ENCODE measurements at regions not wholly inside any gene's neighbourhood (a gene's known extent, or its start where the extent isn't known, plus 50 kb on each side); places are given as distances from the start of the nearest gene placed in this dataset.

DNA sequence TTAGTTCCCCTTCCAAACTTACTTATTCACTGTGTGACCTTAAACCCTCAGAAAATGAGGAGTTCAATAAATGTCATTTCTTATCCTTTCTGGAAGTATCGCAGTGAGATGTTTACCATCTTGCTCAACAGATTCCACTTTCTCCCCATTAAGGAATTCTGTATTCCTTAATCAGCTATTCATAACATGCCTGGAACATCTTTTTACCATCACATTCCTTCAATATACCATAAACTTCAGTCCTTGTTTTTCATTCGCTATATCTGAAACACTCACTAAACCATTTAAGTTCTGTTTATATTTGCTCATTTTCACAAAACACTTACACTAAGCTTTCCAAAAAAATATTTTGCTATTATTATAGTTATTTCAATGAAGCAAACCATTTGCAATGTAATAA is 1158.6 kb downstream of the CDH12 start:
- DNase-seq = no peak

GRCh38 chr5:21693591-21693990 is 1159.6 kb downstream of the CDH12 start:
- no peak for DNase-seq

GRCh38 chr5:21689587-21689986 is 1163.6 kb downstream of the CDH12 start:
- DNase-seq = no peak

DNA sequence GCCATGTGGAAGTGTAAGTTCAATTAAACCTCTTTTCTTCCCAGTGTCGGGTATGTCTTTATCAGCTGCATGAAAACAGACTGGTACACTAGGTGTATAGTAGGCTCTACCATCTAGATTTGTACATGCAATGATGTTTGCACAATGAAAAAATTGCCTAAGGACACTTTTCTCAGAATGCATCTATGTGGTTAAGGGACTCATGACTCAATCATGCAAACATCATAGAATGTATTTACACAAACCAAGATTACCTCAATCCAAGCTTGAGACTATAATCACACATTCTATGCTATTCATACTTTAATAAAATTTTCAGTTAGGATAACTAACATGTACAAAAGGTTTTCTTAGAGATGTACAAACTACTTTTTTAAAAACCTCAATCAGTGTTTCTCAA is 1164.5 kb downstream of the CDH12 start:
- DNase-seq = no peak

GRCh38 chr5:21687621-21688020 is 1165.5 kb downstream of the CDH12 start:
- no peak for DNase-seq

GRCh38 chr5:21686706-21687105 is 1166.4 kb downstream of the CDH12 start:
- no peak for DNase-seq

GRCh38 chr5:21685522-21685921 is 1167.6 kb downstream of the CDH12 start:
- no peak for DNase-seq

DNA sequence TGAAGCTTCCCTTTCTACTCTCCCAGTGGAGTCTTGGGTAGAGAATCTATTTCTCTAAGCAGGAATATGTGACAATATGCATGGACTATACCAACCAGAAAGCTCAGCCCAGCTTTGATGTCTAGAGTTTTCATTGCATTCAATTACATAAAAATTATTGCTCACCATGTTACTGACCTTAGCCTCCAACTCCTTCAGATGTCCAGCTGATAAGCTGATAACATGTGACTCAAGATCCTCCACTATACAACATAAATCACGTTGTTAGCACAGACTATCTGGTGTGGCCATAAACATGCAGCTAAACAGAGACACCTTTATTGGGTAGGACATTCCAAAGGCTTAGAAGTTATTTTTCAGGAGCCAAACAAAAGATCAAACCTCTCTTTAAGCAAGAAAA is 1168.2 kb downstream of the CDH12 start:
- DNase-seq = no peak

DNA sequence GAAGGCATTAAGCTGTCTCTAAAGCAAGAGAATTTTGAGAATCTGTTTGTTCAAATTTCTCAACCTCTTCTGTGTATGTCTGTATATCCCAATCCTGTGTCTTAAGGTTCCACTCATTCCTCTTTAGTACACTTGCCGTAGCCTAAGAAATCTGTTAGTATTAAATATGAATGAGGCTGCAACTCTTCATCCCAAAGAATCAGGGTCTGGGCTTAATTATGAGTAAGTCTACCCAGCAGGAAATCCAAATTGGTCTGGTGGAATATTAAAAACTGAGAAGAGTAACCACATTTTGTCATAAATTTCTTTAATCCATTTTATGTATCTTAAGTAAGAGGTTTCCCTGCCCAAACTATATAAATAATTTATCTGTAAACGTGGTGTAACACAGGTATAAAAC is 1171.2 kb downstream of the CDH12 start:
- no peak for DNase-seq

DNA sequence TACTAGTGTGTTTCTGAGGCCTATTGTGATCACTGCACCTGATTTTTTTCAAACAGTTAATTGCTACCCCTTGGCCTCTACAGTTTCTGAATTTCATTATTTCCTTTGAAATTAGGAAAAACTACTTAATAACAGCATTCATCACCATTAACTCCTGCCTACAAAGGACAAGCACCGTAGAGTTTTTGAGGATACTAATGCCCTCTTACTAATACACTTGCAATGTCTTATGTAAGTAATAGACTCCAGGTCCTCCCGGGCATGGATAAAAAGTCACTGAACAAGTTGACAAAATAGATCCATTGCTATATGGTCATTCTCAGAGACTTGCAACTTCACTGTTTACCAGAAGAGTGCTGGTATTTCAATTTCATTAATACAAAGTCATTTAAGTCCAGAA is 1172.5 kb downstream of the CDH12 start:
- DNase-seq = no peak

- DNase-seq = no peak
Measured at GRCh38 chr5:21680196-21680595, 1172.9 kb downstream of the CDH12 start.

GRCh38 chr5:21678526-21678925 is 1174.6 kb downstream of the CDH12 start:
- DNase-seq = no peak

- no peak for DNase-seq
Measured at GRCh38 chr5:21672911-21673310, 1180.2 kb downstream of the CDH12 start.

- no peak for DNase-seq
Measured at GRCh38 chr5:21672360-21672759, 1180.8 kb downstream of the CDH12 start.

GRCh38 chr5:21665524-21665923 is 1187.6 kb downstream of the CDH12 start:
- DNase-seq = no peak

DNA sequence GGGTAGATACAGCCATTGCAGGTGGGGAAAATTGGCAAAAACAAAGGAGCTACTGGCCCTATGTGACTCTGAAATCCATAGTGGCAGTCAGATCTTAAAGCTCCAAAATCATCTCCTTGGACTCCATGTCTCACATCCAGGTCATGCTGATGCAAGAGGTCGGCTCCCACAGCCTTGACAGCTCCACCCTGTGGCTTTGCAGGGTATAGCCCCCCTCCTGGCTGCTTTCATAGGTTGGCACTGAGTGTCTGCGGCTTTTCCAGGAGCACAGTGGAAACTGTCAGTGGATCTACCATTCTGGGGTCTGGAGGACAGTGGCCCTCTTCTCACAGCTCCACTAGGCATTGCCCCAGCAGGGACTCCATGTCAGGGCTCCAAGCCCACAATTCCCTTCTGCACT is 1190.1 kb downstream of the CDH12 start:
- no peak for DNase-seq

GRCh38 chr5:21661184-21661583 is 1192.0 kb downstream of the CDH12 start:
- no peak for DNase-seq

DNA sequence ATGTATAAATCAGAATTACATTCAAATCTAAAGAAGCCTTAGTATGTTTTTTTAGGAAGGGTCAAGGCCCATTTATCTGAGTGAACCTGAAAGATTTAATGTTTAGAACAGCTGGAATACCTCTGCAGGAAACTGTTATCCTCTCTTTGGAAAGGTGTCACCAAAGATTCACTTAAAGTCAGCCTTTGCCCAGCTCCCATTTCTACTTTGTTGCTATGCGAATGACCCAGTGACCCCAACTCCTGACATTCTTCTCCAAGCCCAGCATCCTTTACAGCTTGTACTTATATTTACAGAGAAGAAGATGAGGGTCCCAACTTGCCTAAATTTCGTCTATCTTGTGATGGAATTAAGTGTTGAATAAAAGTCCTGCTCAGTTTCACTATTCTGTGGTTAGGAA is 1198.6 kb downstream of the CDH12 start:
- DNase-seq = no peak

DNA sequence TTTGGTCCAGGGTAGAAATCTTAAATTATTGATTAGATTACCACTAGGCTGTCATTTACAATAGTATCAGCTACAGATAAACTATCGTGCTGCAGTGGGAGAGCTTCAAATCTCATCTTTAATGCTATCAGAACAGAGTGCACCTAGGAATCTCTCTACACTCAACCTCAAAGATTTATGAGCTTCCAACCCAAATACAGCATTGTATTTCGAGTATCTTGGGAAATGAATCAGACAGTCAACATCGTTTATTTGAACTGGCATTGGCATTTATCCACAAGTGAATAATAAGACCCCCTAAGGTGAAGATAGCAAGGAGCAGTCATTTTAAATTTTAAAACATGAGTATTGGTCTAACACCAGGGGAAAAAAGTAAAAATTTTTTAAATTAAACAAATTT is 1203.2 kb downstream of the CDH12 start:
- peak; percentile 38 for DNase-seq

GRCh38 chr5:21646469-21646868 is 1206.7 kb downstream of the CDH12 start:
- DNase-seq = no peak

DNA sequence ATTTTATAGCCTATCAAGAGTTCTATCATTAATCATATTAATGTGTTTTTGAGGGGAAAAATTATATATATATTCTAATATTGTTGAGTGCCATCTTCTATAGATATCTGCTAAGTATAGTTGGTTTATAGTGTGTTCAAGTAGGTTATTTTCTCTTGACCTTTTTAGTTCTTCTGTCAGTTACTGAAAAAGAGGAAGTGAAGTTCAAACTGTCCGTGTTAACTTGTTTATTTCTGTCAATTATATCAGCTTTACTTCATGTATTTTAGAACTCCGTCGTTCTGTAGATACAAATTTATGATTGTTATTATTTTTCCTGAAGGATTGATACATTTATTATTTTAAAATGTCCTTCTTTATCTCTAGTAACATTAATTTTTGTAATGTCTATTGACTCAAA is 1209.1 kb downstream of the CDH12 start:
- no peak for DNase-seq

DNA sequence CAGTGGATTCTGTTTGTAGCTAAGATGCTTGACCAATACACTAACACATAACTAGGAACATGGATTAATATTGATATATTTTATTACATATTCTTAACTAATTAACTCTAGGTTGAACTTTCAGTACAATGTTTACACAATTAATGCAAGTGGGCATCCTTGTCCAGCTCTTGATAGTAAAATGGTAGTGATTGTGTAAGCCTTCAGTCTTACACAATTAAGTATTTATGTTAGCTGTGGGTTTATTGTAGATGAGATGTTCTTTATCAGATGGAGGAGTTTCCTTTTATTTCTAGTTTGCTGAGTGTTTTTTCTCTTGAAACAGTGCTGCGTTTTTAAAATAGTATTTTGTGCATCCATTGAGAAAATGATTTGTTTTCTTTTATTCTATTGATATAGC is 1210.8 kb downstream of the CDH12 start:
- DNase-seq = no peak

DNA sequence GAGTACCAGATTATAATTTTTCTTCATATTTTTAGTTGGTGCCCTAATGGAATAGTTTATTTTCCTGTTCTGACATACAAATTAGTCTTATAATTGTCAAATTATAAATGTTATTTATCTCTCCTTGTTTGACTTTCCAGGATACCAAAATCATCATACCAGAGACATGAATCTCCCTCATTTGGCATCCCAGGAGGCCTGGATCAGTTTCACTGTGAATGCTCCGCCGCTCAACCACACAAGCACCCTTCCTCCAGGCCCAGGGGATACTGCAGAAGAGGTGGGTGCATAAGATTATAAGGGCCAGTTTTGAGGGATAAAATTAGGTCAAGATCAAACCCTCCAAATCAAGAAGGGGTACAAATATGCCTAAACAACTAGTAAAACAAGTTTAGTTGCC is 1229.3 kb downstream of the CDH12 start:
- DNase-seq = no peak

DNA sequence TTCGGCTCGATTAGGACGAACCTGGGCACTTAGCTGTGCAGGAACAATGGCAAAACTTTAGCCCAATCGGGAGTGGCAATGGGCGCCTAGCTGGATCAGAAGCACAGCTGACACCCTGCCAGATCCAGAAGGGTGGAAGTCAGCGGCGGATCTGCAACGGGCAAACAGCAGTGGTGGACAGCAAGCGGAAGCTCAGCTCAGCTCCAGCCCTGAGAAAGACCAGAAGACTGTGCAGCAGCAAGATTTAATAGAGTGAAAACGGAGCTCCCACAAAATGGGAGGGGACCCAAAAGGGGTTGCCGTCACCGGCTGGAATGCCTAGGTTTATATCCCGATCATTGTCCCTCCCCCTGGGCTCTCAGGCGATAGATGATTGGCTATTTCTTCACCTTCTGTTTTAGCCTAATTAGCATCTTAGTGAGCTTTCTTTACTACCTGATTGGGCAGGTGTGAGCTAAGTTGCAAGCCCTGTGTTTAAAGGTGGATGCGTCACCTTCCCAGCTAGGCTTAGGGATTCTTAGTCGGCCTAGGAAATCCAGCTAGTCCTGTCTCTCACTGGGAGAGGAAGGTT is 1237.9 kb downstream of the CDH12 start:
- DNase-seq = no peak

- DNase-seq = no peak
Measured at GRCh38 chr5:21613971-21614488, 1239.1 kb downstream of the CDH12 start.

DNA sequence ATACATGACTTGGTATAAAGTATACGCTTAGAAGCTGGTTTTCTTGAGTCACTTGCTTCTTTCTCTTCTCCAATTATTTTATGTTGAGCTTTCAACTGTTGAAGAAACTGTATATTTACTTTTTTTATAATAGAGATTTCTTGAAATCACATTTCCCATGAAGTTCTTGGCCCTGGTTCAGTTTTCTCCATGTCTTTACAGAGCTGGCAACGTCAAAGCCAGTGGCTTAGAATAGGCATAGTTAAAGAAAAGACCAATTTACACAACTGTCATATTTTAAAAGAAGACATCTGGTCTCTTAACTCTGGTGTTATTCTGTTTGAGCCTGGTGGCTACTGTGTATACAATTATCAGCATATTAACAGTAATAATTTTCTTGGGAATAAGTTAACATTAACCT is 1249.3 kb downstream of the CDH12 start:
- DNase-seq = no peak
